ENCODE measurements at regions not wholly inside any gene's neighbourhood (a gene's known extent, or its start where the extent isn't known, plus 50 kb on each side); places are given as distances from the start of the nearest gene placed in this dataset.
"Not testable (repeated sequence)": the region's sequence is repeated elsewhere in the genome, so short reads cannot be mapped to it uniquely, and the experiment has no call there.

DNA sequence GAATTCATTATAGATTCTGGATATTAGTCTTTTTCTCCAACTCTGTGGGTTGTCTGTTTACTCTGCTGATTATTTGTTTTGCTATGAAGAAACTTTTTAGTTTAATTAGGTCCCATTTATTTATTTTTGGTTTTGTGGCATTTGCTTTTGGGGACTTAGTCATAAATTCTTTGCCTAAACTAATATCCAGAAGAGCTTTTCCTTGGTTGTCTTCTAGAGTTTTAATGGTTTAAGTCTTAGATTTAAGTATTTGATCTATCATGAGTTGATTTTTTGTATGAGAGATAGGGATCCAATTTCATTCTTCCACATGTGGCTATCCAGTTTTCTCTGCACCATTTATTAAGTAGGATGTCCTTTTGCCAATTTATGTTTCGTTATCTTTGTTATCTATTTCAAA is 683.4 kb upstream of the FBXO33 start:
- DNase-seq (ENCODE audit: low spot score) = no peak

DNA sequence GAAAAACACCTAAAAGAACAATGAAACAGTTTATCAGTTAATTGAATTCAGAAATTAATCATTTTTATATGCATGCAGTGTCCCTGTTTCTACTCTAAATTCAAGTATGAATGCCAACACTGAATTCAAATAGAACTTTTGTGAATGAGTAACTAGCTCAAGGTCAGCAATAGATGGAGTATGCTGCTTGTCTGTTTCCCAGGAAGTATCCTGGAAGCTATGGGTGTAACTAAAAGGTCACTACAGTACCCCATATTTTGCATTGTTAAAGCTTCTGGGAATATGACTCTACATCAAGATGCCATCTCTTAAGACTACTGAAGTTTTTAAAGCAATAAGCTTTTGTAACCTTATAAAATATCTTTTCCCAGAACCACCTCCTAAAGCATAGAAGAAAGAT is 681.4 kb upstream of the FBXO33 start:
- no peak for DNase-seq (ENCODE audit: low spot score)

DNA sequence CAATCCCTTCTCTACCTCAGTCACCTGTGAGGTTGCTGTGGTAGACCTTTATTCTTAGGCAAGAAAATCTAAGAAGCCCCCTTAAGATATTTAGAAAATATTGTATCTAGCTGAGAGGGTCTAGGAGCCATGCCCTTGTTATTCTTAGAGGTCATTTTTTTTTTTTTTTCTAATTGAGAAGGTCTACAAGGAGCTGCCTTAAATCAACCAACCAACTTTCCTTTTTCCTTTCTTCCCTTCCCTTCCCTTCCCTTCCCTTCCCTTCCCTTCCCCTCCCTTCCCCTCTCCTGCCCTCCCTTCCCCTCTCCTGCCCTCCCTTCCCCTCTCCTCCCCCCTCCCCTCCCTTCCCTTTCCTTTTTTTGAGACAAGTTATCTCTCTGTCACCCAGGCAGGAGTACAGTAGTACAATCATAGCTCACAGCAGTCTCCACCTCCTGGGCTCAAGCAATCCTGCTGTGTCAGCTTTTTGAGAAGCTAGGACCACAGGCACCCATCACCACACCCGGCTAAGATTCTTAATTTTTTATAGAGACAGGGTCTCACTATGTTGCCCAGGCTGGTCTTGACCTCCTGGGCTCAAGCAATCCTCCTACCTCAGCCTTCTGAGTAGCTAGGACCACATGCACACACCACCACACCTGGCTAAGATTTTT is 668.4 kb upstream of the FBXO33 start:
- DNase-seq (ENCODE audit: low spot score) = no peak

DNA sequence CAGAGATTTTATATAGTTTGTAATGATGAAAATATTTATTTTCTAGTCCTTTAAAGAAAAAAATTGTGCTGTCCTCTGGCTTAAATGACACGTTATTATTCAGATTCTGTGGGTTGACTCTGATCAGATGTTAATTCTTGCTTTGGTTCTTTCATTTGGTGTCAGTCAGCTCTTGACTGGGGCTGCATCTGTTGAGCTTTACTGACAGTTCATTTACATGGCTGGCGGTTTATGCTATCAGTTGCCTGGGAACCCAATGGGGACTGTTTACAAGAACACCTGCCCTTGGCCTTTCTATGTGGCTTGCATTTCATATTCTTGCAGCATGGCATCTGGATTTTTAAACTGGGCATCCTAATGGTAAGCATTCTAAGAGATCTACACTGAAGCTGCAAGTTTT is 667.1 kb upstream of the FBXO33 start:
- DNase-seq (ENCODE audit: low spot score) = no peak

DNA sequence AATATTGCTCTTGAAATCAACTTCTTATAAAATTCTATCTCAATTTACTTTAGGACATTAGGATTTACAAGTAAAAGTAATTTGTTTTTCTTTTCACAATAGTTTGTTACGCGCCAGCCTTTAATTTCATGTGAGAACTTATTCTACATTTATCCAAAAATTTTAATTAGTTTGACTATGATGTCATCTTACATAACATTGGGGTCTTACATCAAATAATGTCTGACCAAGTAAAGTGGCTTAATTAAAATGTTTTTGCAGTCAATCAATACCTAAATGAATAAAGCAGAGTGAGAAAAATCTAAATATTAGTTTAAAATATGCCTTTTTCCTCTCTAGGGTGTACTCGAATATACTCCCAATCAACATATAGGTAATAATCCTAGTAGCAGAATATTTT is 666.2 kb upstream of the FBXO33 start:
- DNase-seq (ENCODE audit: low spot score) = no peak

DNA sequence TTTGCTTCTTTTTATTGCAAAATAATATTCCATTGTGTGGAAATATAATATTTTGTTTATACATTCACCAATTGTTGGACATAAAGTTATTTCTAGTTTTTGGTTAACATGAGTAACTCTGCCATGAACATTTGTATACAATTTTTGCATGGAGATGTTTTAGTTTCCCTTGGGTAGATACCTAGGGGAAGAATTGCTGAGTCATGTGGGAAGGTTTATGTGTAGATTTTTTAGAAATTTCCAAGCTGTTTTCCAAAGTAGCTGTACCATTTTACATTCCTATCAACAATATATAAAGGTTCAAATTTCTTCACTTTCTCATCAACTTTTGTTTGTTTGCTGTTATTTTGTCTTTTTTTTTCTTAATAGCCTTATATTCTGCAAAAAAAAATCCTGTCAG is 664.7 kb upstream of the FBXO33 start:
- DNase-seq (ENCODE audit: low spot score) = no peak

DNA sequence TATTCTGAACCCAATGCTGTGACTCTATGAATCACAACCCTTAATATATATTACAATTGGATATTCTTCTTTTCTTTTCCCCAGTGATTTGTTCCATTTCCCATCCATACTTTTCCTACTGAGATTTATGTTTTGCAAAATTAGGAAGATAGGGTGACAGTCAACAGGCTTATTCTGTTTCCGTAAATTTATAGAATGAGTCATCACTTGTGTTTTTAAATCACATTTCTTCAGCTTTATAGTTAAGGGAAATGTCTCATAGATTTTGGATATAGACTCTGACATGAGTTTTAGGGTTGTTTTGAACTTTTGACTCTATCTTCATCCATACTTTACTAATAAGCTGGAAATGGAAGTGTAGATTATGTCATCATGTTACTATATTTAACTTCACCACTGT is 661.6 kb upstream of the FBXO33 start:
- no peak for DNase-seq (ENCODE audit: low spot score)

DNA sequence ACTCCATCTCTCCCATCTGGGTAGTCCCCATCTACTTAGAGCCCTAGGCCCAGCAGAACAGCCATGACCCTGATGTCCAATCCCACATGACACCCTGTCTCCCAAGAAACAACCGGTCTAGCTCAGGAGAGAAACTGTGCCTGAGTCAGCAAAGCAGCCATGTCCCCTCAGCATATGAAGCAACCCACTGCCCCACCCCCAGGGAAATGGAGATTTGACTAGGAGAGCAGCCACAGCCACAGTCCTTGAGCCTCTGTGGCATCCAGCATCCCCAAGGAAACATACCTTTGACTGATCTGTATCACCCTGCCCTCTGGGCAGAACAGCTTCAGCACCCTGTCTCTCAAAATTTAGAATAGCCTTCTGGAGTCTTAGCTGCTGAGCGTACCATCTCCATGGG is 641.9 kb upstream of the FBXO33 start:
- no peak for DNase-seq (ENCODE audit: low spot score)

DNA sequence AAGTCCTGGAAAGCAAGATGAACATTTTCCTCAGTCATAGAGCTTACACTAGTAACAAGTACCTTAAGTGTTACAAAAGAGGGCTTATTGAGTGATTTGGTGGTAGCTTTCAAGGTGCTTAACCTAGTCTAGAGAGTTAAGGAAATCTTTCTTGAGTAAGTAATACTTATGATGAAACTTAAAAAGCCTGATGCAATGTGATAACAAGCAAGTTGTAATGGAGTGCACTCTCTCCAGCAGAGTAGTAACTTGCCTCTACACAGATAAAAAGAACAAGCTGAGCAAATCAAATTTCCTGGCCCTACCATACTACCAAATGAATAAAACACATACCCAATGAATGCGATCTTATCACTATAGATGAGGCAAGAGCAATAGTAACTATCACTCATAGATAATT is 639.9 kb upstream of the FBXO33 start:
- DNase-seq (ENCODE audit: low spot score) = no peak

DNA sequence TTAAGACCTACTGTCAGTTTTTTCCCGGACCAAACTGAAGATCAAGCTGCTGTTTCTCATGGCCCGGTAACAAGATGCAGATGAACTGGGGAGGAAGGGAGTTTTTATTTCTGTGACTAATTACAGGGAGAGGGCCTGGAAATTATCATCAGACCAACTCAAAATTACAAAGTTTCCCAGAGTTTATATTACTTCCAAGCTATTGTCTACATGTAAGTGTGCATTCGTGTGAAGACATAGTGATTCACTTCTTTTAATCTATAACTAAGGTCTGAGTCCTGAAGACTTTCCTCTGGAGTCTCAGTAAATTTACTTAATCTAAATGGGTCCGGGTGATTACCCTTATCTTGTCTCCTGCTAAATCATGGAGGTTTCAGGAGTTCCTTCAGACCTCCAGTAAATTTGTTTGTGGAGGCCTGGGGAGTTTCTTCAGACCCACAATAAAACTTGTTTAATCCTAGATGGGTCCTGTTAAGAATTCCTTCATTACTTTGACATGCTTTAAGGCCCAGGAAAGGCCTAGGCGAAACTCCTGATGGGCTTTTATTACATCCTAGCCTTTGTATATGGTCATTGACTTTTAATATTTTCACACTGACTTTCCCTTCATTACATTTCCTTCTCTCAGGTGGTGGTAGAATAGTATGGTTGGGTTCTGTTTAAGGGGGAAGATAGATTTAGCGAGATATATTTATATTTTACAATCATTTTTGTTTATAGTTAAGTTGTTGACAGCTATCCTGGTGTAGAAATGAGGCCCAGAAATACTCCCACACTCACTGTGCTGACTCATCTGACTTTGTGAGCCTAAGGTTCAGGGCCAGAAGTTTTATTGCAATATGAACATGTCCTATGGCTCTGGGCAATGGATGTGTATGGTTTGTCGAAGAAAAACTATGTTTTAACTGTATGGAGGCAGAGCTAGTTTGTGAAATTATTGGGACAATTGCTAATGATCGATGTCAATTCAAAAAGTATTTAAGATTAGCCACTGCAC is 627.0 kb upstream of the FBXO33 start:
- DNase-seq (ENCODE audit: low spot score) = no peak

DNA sequence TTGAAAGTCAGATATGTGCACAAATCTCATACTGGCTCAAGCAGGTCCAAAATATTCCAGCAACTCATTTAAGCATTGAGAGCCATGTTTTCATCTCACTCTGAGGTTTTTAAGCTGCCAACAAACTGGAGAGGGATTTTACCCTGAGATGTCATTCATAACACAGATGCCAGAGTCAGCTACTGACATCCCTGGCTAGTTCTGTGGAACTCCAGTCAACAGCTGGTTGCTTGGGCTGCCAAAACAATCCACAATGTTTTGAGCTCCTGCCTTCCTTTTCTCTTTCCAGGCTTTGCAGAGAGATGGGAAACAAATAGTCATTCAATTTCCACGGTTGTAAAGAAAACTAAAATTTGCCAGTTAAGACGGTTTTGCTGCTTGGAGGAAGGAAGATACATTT is 621.2 kb upstream of the FBXO33 start:
- no peak for DNase-seq (ENCODE audit: low spot score)

DNA sequence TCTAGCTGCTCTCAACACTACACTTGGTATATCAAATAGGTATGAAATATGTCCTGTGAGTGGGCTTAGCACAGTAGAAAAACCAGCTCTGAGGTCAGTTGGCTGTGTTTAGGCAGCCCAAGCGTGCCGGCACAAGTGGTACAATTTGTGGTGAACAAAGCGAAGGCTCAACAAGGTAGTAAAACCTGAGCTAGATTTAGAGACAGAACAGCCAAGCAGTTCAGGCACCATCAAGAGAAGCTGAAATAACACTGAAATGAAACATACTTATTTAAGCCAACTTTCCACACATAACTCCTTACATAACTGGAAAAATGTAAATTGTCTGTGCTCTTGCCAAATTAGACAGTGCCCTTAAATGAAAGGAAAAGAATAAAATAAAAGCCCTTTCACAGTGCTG is 596.8 kb upstream of the FBXO33 start:
- DNase-seq (ENCODE audit: low spot score) = no peak

DNA sequence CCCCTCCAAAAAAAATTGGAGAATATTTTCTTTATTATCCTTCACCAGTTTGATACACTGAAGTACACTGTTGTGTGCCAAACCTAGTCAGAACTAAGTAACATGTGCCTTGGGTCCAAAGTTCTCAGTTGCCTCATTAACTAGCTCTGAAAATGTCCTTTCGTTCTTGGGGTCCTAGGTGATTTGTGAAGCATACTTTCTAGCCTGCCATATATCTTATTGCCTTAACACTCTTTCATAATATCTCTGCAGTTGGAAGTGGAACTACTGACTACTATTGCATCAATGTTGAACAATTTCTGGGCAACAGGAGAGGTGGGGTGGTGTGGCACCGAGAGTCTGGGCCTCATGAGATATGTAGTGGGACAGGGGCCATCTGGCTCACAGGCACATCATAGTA is 592.9 kb upstream of the FBXO33 start:
- no peak for DNase-seq (ENCODE audit: low spot score)

DNA sequence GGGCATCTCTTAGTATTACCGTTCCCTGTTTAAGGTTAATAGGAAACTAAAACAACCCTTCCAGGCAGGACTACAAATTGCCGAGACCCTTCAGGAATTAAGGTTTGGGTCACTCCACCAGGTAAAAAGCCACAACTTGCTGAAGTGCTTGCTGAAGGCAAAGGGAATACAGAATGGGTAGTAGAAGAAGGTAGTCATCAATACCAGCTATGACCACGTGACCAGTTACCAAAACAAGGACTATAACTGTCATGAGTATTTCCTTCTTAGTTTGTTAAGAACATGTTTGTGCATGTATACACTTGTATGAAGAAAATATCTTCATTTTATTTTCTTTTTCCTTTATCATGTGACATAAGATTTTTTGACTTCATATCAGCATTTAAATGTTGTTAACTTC is 578.7 kb upstream of the FBXO33 start:
- DNase-seq (ENCODE audit: low spot score) = no peak

DNA sequence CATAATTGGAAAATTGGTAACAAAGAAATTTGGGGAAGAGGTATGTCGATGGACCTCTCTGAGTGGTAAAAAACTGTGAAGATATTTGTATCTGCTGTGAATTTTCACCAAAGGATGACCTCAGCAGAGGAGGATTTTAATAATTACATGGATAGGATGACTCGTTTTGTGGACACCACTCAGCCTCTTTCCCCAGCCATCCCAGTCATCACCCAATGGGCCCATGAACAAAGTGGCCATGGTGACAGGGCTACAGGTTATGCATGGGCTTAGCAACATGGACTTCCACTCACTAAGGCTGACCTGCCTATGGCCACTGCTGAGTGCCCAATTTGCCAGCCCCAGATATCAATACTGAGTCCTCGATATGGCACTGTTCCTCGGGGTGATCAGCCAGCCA is 577.5 kb upstream of the FBXO33 start:
- no peak for DNase-seq (ENCODE audit: low spot score)

DNA sequence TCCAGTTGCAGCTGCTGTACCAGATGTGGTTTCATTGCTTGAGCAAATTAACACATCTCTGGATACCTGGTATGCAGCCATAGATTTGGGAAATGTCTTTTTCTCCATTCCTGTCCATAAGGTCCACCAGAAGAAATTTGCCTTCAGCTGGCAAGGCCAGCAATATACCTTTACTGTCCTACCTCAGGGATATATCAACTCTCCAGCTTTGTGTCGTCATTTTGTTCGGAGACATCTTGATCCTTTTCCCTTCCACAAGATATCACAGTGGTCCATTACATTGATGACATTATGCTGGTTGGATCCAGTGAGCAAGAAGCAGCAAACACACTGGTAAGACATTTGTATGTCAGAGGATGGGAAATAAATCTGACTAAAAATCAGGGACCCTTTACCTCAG is 576.1 kb upstream of the FBXO33 start:
- DNase-seq (ENCODE audit: low spot score) = not testable (repeated sequence)

DNA sequence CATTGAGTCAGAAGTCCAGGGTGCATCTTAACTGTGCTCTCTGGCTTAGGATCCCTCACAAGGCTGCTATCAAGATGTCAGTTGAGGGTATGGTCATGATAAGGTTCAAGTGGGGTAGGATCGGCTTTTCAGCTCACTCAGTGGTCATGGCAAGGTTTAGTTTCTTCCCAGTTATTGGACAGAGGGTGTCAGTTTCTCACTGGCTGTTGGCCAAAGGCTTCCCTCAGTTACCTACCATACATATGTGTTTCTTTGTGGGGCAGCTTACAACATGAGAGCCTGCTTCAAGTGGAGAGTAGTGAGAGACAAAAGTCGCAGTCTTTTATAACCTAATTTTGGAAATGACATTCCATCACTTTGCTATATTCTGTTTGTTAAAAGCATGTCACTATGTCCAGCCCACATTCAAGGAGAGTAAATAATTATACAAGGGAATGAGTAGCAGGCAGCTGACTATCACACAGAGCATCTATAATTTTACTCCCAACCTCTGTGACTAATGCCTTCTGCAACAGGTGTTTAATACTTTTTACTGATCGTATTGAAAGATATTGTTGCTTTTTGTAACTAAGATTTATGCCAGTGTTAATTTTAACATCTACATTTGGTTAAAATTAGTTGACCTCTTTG is 572.8 kb upstream of the FBXO33 start:
- no peak for DNase-seq (ENCODE audit: low spot score)

DNA sequence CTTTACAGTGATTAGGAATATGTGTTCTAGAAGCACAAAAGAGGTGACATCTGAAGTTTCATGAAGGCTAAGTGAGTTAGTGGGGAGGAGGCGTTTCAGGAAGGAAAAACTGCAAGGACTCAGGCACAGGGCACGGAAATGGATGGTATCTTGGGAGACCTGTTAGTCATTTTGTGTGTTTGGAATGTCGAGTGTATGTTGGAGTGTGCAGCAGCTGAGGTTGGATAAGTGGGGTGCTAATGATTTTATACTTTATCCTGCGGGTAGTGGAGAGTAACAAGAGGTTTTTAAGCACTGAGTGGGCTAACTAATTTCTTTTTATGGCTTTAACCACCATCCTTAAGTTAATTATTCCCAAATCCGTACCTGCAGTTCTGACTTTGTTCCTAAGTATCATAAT is 571.5 kb upstream of the FBXO33 start:
- no peak for DNase-seq (ENCODE audit: low spot score)

DNA sequence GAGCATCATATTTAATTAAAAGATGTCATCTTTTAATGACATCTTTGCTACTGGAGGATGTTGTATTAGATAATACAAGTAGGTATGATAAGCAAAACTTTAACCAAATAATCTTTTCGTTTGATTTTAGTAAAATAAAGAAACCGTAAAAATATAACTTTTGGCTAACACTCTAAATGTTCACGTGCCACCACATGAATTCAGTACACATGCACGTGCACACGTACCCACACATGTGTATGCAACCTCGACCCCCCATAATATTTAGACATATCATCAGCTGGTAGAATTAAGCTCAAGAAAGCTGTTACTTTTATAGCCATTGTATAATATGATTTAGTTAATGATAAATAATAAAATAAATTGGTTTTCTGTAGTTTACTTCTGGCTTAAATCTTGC is 566.6 kb upstream of the FBXO33 start:
- DNase-seq (ENCODE audit: low spot score) = no peak

DNA sequence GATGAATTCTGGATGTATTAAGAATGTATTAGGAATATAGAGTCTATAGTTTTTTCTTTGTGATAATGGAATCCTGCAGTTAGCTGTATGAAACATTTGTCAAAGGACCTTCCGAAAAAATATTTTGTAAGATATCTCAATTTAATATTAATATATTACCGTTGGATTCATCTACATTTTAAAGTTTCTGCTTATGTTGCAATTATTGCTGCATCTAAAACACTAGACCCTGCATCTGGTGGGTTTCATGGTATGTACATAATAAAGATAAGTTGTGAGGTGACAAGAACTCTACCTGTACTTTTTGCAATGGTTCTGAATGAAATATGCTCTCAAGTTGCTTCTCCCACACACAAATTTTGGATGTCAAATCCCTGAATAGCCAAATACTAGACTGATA is 565.9 kb upstream of the FBXO33 start:
- no peak for DNase-seq (ENCODE audit: low spot score)

DNA sequence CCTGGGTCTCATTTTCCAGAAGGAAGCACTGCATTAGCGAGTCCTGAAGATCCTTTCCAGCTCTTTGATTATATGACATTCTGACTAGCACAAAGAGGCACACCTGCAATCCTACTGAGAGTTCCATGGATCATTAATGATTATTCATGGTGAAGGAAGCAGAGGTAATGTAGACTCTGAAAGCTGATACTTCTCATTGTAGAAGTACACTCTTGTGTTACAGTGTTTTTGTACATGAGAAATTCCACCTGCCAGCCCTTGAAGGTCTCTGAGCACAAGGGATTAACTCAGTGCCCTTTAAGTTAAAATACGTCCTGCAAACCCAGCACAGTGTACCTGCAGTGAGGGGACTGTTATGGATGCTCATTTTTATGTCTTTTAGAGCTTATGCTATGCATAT is 558.8 kb upstream of the FBXO33 start:
- DNase-seq (ENCODE audit: low spot score) = no peak

DNA sequence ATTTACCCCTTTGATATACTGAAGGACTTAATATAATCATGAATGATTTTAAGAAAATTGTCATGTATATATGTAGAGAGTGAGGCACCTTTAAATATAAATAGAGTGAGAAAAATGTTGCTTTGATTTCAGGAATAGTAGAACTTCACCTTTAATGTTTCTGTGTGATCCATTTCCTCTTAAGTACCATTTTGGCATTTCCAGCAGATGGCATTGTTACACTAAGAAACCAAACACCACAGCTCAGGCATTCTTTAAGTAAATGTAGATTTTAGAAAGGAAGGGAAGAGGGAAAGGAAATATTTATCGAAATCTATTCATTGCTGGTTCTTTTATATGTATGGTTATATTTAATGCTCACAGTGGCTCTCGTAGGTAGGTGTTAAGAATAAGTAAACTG is 556.7 kb upstream of the FBXO33 start:
- DNase-seq (ENCODE audit: low spot score) = peak; percentile 34

DNA sequence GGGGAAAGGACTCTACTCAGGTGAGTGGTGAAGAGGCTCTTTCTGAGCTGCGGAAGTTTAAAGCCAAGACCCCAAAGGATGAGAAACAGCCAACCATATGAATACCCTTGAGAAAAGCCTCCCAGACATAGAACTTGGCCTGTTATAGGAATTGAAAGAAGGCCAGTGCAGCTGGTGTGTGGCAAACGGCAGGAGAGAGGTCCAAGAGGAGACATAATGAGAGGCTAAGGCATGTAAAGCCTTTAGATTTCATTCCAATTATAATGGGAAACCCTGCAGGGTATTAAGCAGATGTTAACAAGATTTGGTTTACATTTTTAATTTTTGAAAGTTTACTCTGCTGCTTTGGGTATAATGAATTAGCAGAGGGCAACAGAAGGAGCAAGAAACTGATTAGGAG is 552.1 kb upstream of the FBXO33 start:
- DNase-seq (ENCODE audit: low spot score) = no peak
